ENCODE measurements at regions not wholly inside any gene's neighbourhood (a gene's known extent, or its start where the extent isn't known, plus 50 kb on each side); places are given as distances from the start of the nearest gene placed in this dataset.

- TF ChIP-seq TOE1 (IDR thresholded peaks at IDR 0.05; ENCODE audit: borderline replicate concordance): no peak
- no peak for TF ChIP-seq TOE1 (CRISPR knock-in tag; IDR thresholded peaks at IDR 0.05; ENCODE audit: borderline replicate concordance, low read depth)
- no peak for TF ChIP-seq SREBF1 (IDR thresholded peaks at IDR 0.05; ENCODE audit: borderline replicate concordance, low read depth, low read length)
- no peak for TF ChIP-seq EZH2 (IDR thresholded peaks at IDR 0.05; ENCODE audit: borderline replicate concordance, low read depth, low read length)
- TF ChIP-seq CTCF (IDR thresholded peaks at IDR 0.05 in 2 of 3, conservative IDR thresholded peaks at IDR 0.05 in 1 of 3; ENCODE audit: insufficient read depth in 2 of 3, low read depth in 1 of 3, low read length in 3 of 3): no peak
- TF ChIP-seq ZC3H4 (CRISPR knock-in tag; IDR thresholded peaks at IDR 0.05; ENCODE audit: borderline replicate concordance): no peak
- no peak for TF ChIP-seq MAFK (IDR thresholded peaks at IDR 0.05; ENCODE audit: low read length)
- no peak for TF ChIP-seq ZBTB43 (CRISPR knock-in tag; IDR thresholded peaks at IDR 0.05)
- no peak for TF ChIP-seq MYC (IDR thresholded peaks at IDR 0.05; ENCODE audit: low read depth, low read length)
- no peak for TF ChIP-seq MYC (CRISPR knock-in tag; IDR thresholded peaks at IDR 0.05; ENCODE audit: borderline replicate concordance, low read depth)
- TF ChIP-seq RB1 (IDR thresholded peaks at IDR 0.05; ENCODE audit: low read depth): no peak
- TF ChIP-seq PRPF4 (IDR thresholded peaks at IDR 0.05; ENCODE audit: insufficient read depth, low read depth, low read length, poor library complexity, severe bottlenecking): no peak
Measured at GRCh38 chr17:14871921-14872320, 393.2 kb downstream of the PMP22 start.
